ENCODE measurements at regions not wholly inside any gene's neighbourhood (a gene's known extent, or its start where the extent isn't known, plus 50 kb on each side); places are given as distances from the start of the nearest gene placed in this dataset.

DNA sequence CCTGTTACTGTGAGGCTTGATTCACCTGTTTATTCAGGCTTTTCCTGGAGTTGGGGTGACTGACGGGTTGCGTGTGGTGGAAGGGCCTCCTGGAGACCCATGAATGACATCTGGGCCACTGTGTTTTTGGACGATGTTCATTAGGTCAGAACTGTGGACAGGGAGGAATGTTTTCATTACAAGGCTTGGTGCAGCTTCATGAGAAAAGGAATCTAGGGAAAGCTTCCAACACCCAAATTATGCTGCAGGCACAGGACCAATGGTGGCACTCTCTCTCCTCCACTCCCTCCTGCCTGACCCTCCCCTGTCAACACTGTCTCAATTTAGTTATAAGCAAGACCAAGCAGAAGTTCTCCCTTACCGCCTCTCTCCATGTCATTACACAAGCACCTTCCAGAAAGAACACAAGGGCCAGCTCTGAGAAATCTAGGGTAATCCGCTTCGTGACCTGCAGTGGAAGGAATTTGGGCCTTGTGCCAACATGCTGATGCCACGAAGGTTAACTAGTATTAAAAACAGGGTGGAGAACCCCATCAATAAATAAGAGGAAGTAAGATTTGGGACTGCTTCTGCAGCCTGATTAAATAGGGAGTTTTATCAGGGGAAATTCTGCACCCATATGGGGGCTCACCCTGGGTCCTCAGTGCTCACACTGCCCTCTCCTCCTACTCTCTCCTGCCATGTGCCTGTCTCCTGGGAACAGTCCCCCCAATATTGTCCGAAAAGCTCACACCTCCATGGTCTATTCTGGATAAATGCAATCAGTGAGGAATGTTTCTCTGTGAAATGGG, 200.3 kb downstream of the KTN1 start:
- TF ChIP-seq CTCF (conservative IDR thresholded peaks at IDR 0.05 in 1 of 2, IDR thresholded peaks at IDR 0.05 in 1 of 2; ENCODE audit: low read depth in 1 of 2, low read length in 2 of 2): no peak
- TF ChIP-seq EZH2 (IDR thresholded peaks at IDR 0.05; ENCODE audit: low read length, missing control alignments): no peak
